NCI-H2227 (cell line): ENCODE measurements at regions not wholly inside any gene's neighbourhood (a gene's known extent, or its start where the extent isn't known, plus 50 kb on each side); places are given as distances from the start of the nearest gene placed in this dataset.

Experiments used
- DNase-seq: peaks from one replicate; lab custom pipeline; 2025; ENCODE audit not compliant: unreplicated experiment; lab: John Stamatoyannopoulos, UW

DNA sequence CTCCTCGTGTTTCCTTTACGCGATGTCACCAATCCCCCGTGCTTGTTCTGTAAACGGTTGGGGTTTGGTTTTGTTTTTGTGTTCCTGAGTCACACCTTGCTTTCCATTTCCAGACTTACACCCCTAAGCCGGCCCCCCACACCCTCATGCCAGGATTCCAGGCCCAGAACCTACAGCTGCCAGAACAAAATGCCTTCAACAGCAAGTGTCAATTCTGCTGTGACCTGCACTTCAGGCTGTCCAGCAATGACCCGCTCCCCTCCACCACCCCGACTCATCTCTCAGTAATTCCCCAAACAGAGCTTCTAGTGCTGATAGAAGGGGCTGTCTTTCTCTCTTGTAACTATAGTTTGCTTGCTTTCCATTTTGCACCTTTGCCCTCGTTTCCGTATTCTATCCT, 722.1 kb upstream of the CELF2 start:
- no peak for DNase-seq

DNA sequence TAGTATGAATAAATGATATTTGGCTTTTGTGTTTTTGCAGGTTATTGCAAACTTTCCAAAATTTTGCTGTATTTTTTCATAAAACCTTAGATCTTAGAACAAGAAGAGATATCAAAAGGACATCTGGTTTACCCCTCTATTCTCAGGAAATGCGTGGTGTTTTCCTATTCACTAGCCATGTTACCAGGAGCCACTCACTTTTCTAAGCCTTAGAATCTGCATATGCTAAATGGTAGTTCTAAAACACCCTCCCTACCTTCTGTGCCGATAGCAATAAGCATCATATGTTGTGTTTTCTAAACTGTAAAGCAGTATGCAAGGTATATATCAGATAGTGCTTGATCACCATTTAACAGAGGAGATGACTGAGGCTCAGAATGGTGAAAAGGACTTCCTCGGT, 715.0 kb upstream of the CELF2 start:
- DNase-seq: no peak

DNA sequence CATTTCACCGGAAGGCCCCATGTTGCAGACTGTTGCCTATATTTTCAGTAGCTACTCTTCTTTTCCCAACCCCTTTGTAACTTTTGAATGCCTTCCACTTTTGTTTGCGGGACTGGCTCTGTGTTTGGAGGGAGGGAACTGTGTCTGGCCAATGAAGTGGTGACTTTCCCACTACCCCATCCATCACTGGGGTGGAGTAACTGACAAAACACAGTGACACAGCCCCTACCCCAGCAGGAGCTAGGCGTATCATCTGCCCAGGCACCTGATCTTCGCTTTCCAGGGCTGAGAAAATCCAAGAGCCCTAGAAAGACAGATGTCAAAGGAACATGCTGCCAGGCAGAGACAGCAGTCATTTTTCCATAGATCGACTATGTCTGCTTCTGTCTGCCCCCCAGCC, 710.6 kb upstream of the CELF2 start:
- DNase-seq: no peak

DNA sequence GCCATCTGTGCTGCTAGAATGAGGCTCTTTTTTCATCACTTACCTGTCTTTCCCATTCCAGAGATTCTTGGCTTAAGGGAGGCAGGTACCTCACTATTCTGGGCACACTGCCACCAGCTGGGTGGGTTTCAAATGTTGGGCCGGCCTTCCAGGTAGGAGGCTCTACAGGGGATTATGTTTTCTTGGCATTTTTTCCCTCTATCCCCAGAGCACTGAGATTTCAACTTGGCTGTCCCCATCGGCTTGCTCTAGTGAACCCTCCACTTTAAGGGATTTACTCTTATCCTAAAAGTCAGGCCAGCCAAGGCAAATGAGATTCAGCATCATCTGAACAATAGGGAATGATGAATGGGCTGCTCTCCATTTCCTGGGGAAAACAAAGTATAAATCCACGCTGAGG, 710.1 kb upstream of the CELF2 start:
- DNase-seq: no peak

DNA sequence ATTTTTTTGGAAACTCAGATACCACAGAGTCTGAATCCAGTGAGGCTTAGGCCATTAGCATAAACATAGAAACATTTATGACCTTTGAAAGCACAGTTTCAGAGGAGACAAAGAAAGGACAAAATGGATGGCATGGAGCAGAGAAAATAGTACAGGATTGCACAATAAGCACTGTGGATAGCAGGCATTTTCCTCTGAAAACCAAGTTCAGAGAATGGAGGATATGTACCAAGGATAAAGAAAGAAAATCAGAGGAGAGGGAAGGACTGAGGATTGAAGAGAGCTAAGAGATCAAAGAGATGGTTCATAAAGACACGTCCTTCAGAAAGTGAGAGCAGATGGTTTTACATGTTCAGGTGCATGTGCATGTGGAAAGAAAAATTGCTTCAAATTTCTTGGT, 707.2 kb upstream of the CELF2 start:
- no peak for DNase-seq

DNA sequence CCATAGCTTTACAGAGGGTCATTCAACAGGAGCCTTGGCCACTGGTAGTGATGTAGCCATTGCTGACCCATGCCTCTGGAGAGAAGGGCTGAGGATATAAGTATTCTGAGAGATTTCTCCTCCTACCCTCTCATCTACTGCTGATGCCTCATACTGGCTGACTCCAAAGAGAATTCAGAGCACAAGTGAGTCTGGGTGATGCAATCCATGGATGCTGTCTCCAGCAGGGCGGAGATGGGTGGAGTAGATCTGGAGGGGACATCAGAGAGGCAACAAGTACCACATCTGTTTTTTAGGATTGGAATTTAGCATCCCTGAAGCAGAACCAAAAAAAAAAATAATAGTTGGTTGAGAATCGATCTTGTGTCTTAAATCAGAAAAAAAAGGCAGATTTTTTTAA, 705.7 kb upstream of the CELF2 start:
- DNase-seq: no peak

DNA sequence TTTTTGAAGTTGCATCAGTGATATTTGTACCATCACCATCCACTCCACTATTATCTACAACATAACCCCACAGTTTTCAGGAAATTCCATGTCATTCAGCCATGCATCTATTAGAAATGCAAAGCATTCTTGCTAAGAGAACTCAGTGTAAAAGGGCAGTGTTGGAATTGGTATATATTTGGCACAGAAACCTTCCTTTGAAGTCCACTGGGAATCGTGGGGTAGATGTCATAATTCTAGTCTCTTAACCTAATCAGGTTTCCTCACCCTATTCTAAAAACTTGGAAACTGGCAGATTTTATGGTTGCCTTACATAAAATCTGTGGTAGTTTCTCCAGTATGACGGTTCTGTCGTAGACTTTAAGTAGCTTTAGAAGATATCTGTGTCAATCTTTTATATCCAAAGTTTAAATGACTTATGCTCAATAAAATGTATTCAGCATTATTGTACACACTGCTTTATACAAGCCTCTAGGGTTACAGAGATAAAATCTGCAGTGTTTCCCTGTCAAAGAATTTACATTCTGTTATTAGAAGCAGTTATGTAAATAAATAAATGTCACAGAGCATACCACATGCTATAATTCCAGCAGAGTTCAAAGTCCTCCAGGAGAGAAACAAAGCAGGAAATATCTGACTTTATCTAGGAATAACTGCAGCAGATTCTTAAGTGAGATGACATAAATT, 704.4 kb upstream of the CELF2 start:
- DNase-seq: no peak

DNA sequence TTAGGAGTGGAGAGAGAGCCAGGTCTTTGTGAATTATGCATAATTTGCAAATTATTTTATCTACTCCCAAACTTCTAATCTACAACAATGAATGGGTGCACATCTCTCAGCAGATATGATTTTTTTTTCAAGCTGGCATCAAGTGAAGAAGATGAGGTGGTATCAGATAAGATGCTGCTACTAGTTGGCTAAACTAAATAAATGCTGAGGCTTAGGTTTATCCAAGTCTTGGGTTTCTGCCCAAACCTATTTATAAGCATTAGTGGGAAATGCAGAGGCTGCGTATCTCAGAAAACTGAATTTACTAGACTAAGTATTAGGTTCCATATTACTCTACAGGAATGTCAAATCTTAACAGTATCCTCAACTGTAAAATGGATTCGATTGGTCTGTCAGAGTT, 703.0 kb upstream of the CELF2 start:
- no peak for DNase-seq

DNA sequence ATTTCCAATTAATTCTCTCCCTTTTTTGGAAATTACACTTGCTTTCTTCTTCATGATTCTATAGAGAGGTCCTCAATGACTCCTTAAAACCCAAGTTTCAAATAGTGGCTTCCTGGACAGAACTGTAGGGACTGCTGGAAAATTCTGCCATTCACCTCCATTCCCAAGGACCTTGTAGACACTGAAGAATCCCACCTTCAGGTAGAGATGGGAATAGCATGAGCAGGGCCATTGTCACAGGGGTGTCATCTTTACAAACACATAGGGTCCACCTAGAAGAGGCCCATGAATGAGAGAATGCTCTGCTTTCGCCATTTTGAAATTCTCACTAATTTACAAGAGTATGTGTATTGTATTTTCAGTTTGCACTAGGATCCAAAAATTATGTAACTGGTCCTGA, 701.7 kb upstream of the CELF2 start:
- no peak for DNase-seq

DNA sequence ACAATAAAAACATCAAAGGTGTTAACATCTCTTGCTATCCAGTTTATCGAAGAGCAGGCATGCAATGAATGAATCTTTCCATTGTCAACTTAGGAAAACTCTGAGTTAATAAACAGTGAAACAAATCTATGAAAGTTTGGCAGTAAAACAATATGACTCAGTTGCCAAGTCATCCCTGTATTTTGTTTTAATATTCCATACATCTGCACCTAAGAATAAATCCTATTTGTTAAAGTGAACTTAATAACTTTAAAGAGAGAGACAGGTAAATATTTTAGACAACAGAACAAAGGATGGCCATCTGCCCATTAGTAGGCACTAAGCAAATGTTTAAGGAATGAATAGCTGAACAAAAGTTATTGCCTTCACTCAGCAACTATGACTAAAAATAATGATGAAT, 700.5 kb upstream of the CELF2 start:
- DNase-seq: no peak

DNA sequence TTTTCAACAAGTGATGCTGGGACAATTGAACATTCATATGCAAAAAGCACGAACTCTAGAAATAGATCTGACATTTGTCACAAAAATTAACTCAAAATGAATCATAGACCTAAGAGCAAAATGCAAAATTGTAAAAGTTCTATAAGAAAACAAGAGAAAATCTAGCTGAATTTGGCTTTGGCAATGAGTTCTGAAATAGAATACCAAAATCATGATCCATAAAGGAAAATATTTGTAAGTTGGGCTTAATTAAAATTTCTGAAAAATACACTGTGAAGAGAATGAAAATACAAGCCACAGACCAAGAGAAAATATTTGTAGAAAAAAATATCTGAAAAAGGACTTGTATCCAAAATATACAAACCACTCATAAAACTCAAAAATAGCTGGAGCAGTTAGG, 698.8 kb upstream of the CELF2 start:
- DNase-seq: no peak

DNA sequence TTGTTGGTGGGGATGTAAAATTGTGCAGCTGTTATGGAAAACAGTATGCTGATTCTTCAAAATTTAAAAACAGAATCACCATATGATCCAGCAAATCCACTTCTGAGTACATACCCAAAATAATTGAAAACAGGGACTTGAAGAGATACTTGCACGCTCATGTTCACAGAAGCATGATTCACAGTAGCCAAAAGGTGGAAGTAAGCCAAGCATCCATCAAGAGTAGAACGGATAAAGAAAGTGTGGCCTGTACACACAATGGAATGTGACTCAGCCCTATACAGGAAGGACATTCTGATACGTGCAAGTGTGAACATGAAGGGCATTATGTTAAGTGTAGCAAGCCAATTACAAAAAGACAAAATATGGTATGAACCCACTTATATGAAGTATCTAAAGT, 696.7 kb upstream of the CELF2 start:
- no peak for DNase-seq

DNA sequence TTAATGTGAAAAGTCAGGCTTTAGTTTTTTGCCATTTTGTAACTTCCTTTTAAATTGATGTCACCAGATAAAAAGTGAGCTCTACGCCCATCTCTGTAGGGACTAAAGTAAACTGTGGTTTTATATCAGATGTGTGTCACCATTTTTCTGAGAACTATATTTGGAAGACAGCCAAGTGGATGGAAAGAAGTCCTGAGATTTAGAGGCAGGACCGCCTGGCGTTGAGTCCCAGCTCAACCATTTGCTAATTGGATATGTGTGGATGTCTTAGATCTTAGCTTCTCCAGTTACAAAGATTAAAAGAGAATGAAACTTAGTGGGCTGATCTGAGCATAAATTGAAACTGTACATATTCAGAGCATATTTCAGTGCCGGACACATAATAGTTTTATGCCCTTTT, 691.6 kb upstream of the CELF2 start:
- DNase-seq: no peak

DNA sequence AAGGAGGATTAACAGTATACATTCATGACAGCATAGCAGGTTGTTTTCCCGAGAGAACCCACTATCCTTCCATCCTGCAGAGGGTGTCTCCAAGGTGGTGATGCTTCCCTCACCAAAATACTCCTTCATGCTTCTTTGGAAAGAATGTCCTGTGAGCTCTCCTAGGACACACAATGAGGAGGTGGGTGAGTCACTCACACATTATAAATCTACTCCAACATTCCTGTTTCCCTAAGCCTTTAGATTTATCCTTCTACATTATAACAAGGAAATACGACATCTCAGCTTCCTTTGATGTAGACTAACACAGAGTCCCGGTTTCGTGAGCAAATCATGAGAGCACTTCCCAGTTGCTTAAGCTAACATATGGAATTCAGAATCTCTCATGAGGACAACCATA, 689.7 kb upstream of the CELF2 start:
- no peak for DNase-seq

DNA sequence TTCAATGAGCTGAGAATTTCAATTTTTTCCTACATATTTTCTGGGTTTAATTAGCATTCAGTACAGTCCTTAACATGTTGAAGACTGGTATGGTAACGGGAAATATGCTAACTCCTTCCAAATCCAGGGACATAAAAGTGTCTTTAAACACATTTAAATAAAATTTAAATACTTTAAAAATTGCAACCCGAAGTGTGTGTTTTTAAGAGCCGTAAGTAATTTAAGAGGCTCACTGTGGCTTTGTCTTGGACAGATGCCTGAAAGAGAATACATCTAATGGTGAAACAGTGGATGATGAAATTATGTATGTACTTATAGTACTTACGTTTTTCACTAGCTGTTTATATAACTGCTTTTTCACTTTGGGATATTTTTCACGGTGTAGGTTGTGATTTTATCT, 687.3 kb upstream of the CELF2 start:
- DNase-seq: no peak

DNA sequence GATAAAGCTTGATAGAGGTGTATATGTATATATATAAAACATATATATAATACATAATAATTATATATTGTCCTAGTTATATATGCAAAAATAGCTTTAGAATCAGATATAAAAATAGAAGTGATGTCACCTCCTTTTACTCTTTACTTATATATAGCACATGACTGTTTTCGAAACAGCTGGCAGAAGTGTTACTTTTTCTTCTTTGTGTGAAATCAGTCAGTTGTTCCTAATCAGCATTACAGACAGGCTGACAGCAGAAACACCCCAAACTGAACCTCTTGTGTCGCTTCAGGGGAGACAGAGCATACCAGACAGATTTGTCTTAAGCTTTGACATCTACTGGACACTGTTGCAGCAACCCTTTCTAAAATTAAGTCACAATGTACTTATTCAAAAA, 684.9 kb upstream of the CELF2 start:
- no peak for DNase-seq

DNA sequence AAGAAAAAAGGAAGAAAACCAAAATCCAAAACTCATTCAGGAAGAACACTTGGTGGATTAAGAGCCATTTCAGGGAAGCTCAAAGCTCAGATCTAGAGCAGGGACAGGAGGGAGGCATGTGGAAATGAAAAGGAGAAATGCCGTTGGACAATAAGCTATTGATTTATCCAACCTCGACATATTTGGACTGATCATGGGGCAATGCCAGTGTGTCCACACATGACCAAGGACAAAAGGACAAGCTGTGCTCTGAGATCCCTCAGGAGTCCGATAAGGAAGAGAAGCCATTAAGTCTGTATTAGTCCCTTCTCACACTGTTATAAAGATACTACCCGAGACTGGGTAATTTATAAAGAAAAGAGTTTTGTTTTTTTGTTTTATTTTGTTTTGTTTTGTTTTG, 684.0 kb upstream of the CELF2 start:
- DNase-seq: no peak

DNA sequence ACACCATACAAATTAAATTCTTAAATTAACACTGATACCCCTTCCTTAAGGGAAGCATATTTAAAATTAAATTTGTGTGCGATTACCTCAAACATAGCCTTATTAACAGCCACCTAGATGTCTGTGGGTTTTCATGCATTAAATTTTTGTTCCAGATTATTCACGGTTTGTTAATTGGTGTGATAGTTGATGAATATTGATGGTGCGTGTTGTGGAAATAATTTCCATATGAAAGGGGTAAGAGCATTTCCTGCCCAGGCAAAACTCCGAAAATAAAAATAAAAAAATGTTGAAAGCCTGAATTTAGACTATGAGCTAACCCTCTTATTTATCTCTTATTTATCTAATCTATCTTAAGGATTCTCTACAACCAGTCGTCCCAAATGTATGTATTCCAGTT, 679.3 kb upstream of the CELF2 start:
- DNase-seq: no peak

DNA sequence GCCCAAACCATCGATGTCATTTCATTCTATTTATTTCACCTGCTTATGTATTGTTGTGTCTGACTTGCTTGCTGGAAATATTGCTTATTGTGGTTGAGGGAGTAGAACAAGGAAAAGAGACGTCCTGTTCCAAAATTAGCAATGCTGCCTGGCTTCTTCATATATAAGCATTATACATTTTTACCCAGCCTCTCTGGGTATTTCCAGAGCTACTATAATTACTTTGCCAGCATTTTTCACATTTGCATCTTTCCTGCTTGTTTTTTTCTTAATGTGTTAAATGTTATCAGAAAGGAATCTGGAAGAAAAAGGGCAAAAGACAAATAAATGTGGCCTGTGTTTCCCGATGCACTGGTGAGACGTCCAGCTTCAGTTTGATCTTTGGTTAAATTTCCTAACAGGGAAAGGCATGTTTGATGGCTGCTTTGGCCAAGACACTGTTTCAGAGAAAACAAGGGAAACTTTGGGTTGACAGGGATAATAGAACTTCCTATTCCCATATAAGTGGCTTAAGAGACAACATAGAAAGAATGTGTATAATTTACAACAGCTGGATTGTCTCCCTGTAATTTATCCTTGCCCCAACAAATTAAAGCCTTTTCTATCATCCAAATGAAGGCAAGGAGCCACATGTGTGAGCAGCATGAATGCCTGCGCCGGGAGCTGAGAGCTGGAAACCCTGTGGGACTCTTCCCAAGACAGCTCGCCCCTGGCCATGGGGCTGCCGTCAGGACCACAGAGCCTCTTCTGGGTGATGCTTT, 671.1 kb upstream of the CELF2 start:
- no peak for DNase-seq

DNA sequence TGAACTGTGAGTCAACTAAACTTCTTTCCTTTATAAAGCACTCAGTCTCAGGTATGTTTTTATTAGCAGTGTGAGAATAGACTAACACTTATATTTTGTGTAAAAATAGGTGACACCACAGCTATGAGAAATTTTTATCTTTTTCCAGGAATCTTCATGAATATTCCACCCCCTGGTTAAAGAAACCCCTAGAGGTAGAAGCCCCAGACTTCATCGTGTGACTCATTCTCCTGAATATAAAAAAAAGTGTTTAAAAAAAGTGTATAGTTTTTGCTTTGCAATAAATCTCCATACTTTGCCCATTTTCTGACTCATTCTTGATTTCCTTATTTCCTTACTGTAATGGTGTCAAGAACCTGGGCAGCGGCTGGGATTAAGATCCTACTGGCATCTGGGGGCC, 667.6 kb upstream of the CELF2 start:
- DNase-seq: no peak

DNA sequence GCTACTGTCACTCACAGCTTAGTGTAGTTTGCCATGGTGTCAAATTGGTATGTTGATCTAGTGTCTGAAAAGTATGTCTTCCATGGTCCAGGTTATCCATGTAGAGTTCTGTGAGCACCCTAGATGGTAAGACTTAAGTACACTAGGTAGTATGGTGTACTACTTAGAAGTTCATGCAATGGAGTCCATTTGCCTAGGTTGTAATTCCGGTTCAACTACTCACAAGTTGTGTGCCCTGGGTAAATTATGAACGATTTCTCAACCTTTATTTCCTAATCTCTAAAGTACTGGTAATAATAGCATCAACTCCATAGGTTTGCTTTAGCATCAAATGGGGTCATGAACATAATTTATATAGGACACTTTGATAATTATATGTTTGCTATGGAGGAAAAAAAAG, 666.2 kb upstream of the CELF2 start:
- no peak for DNase-seq

DNA sequence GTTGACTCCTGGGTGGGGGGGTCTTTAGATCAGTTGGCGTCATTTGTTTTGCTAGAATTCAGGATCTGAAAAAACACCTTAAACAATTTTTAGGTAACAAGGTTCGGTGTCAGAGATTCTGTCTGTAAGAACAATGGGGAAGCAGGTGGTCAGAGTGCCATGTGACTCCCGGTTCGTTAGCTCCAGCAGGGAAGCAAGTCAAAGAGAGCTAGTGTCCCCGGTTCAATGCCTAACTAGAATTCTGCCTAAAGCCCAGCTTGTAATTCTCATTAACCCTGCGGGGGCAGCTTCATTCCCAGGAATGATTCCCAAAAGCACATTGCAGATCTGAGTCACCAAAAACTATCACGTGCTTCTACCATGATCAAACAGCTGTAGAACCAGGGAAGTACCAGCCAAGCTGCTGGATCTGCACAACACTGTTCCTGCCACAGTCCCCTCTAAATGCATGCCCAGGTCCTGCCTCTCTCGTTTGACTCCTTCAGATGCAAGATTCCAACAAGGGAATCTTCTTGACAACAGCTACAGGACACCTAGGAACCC, 664.3 kb upstream of the CELF2 start:
- no peak for DNase-seq

DNA sequence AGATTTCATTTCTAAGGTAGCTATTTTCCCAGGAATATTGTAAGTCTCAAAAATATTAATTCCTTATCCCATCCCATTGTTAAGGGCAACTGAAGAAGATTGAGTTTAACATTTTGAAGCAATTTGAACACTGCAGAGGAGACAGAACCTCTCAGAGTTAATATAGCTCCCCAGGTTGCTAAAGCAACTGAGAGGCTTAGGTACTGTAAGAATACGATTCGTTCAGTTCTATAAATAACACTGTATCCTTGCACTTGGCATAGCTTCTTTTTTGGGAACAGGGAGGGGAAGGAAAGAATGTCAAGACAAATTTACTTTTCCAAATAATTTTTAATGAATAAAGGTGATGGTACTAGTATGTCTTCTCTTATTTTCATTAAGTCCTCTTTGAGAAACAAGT, 658.4 kb upstream of the CELF2 start:
- no peak for DNase-seq
